Caco-2 (cell line): ENCODE measurements at regions not wholly inside any gene's neighbourhood (a gene's known extent, or its start where the extent isn't known, plus 50 kb on each side); places are given as distances from the start of the nearest gene placed in this dataset.

Experiments
- BruUV-seq: library from RNA; stranded (reverse); fragments of 400-500 nt; replicated peaks from 2 replicates; lab custom pipeline; 2021; lab: Mats Ljungman, UMichigan
- CTCF ChIA-PET: fragments of 300-600 bp; sonication (Branson Sonifier 250); formaldehyde crosslinking; loops from one replicate; lab custom pipeline; 2022; ENCODE audit warnings: antibody characterized with exemption; lab: Charles Lee
- POLR2A ChIA-PET: fragments of 300-600 bp; sonication (Branson Sonifier 250); formaldehyde crosslinking; loops from one replicate; lab custom pipeline; 2022; ENCODE audit warnings: antibody characterized with exemption; lab: Charles Lee
- DNase-seq, 2 experiments: peaks; one replicate each; pipeline versions ENCODE4 v3.0.0 to v3.0.0-alpha.2; 2020 to 2022
- H3K27me3 ChIP-seq: replicated peaks from 2 replicates; pipeline ENCODE4 v1.6.0; 2011; ENCODE audit warnings: low read length; ENCODE audit not compliant: control insufficient read depth, insufficient read depth
- H3K36me3 ChIP-seq: 2 replicates; pipeline ENCODE4 v1.5.1; 2011; ENCODE audit warnings: low read length; ENCODE audit not compliant: control insufficient read depth, insufficient read depth
- H3K4me1 ChIP-seq: fragments of 250-450 bp; sonication (Bioruptor Pico); 2 replicates; pipeline ENCODE4 v1.5.1; 2020; ENCODE audit warnings: mild to moderate bottlenecking
- H3K4me3 ChIP-seq: 2 replicates; pipeline ENCODE4 v1.5.1; 2011; ENCODE audit warnings: low read depth, mild to moderate bottlenecking, control low read depth, low read length
- H3K9me3 ChIP-seq: fragments of 250-450 bp; sonication (Bioruptor Pico); 2 replicates; pipeline ENCODE4 v1.5.1; 2020; ENCODE audit warnings: mild to moderate bottlenecking, moderate library complexity
- H3K27ac Mint-ChIP-seq: one replicate; pipeline ENCODE4 v1.8.0; 2022; ENCODE audit warnings: mixed read lengths; ENCODE audit not compliant: unreplicated experiment
- H3K27me3 Mint-ChIP-seq: one replicate; pipeline ENCODE4 v1.8.0; 2022; ENCODE audit warnings: mixed read lengths; ENCODE audit not compliant: insufficient read depth, unreplicated experiment
- H3K36me3 Mint-ChIP-seq: one replicate; pipeline ENCODE4 v1.8.0; 2022; ENCODE audit warnings: mild to moderate bottlenecking, mixed read lengths; ENCODE audit not compliant: insufficient read depth, unreplicated experiment
- H3K4me1 Mint-ChIP-seq: one replicate; pipeline ENCODE4 v1.8.0; 2022; ENCODE audit warnings: low read depth, mixed read lengths; ENCODE audit not compliant: unreplicated experiment
- H3K4me3 Mint-ChIP-seq: one replicate; pipeline ENCODE4 v1.8.0; 2022; ENCODE audit warnings: mild to moderate bottlenecking, moderate library complexity, mixed read lengths; ENCODE audit not compliant: unreplicated experiment
- H3K9me3 Mint-ChIP-seq: one replicate; pipeline ENCODE4 v1.8.0; 2022; ENCODE audit warnings: mixed read lengths; ENCODE audit not compliant: unreplicated experiment
- CTCF ChIP-seq, 2 experiments: fragments of 200-600 bp in 1 of 2; IDR thresholded peaks; 1 replicate in 1 of 2; 2 replicates in 1 of 2; pipeline versions ENCODE4 v1.5.1 to v1.8.0; 2011 to 2022; ENCODE audit warnings: antibody characterized with exemption in 1 of 2, control low read depth in 1 of 2, inconsistent platforms in 1 of 2, low read depth in 1 of 2, low read length in 1 of 2, mild to moderate bottlenecking in 1 of 2, moderate library complexity in 1 of 2; ENCODE audit not compliant: insufficient read depth in 1 of 2, severe bottlenecking in 1 of 2, unreplicated experiment in 1 of 2
- intact Hi-C: fragments of 100-400 bp; cut with micrococcal nuclease; formaldehyde crosslinking; loops from one replicate; pipeline ENCODE4 v1.10.0; 2022; ENCODE audit not compliant: unreplicated experiment

DNA sequence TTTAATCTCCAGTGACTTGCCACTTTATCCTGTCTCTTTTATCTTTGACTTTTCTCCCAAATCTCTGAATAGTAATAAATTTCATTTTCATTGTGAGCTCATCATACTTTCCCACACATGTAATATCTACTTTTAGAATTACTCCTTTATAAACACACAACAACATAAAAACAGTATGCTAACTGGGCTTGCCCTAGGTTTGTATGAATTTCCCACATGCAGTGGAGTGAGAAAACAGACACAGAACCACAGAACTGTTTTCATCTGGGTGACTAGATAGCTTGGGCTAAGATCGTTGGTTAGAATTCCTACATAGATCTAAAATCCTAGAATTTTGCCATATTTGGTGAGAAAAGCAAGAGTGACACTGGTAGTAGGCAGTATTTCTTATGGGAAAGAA is 409.5 kb downstream of the SPRY1 start:
- BruUV-seq, result no TSS peak
- no peak overlapping the region for H3K27ac Mint-ChIP-seq
- no peak overlapping the region for H3K4me3 Mint-ChIP-seq

DNA sequence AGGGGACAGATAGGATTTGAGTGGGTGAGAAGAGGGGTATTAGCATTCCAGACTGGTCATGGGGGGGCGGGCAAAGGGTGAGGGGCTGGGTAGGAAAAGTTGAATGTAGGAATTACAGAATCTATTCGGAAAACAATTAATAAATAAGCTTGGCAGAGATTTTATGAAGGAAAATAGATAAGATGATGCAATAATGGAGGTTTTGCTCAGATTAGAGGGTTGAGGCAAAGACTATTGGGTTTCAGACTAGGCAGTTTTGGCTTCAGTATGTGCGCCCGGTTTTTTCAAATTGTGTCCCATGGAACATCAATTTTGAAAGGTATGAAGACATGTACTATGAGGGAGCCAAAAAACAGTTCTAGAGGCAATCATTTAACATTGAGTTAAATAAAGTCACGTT is 410.6 kb downstream of the SPRY1 start:
- no peaks in the 10 kb centered on the region for H3K4me1 ChIP-seq
- BruUV-seq, result no TSS peak
- Mint-ChIP-seq H3K27me3 (no peaks in the 10 kb centered on the region), H3K4me1 (peaks cover 6% of the 10 kb centered on the region), H3K4me3 (no peak overlapping the region), H3K36me3 (no peaks in the 10 kb centered on the region), H3K9me3 (no peaks in the 10 kb centered on the region), H3K27ac (no peak overlapping the region)
- H3K27me3 ChIP-seq, result no peaks in the 10 kb centered on the region
- DNase-seq, result no peak
- intact Hi-C loops, result no loop called here
- no peaks in the 10 kb centered on the region for H3K9me3 ChIP-seq
- H3K36me3 ChIP-seq, result no peaks in the 10 kb centered on the region
- H3K4me3 ChIP-seq, result no peak overlapping the region
- TF ChIP-seq CTCF (IDR thresholded peaks at IDR 0.05; ENCODE audit: insufficient read depth in 1 of 2, low read depth in 1 of 2, low read length in 1 of 2, severe bottlenecking in 1 of 2, unreplicated experiment in 1 of 2), result no peak
- ChIA-PET POLR2A (no interaction called here), CTCF (no interaction called here)

More for the DNA sequence above, 409.5 kb downstream of the SPRY1 start:
- DNase-seq, result no peak
- no peak for TF ChIP-seq CTCF (IDR thresholded peaks at IDR 0.05; ENCODE audit: insufficient read depth in 1 of 2, low read depth in 1 of 2, low read length in 1 of 2, severe bottlenecking in 1 of 2, unreplicated experiment in 1 of 2)
- Histone ChIP-seq H3K27me3 (no peaks in the 10 kb centered on the region), H3K4me3 (no peak overlapping the region), H3K36me3 (no peaks in the 10 kb centered on the region), H3K9me3 (no peaks in the 10 kb centered on the region), H3K4me1 (no peaks in the 10 kb centered on the region)
- Mint-ChIP-seq H3K36me3 (no peaks in the 10 kb centered on the region), H3K27me3 (no peaks in the 10 kb centered on the region), H3K4me1 (peaks cover 6% of the 10 kb centered on the region), H3K9me3 (no peaks in the 10 kb centered on the region)
- CTCF ChIA-PET, result no interaction called here
- intact Hi-C loops, result no loop called here
- POLR2A ChIA-PET, result no interaction called here

DNA sequence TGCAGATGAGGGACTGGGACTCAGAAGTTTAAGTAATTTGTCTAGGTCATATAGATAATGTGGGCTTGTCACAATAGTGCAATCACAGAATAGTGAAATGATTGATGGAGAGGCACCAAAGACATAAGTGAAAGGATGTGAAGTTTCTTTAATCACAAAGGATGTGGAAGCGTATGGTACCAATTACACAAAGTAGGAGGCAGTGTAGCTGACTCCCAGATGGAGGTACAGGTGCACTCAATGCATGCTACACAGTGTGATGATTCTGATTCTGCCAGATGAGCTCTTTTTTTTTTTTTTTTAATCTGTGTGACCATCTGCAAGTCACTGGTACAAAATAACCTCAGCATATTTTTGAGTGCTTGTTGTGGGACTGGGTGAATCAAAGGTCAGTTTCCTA is 411.3 kb downstream of the SPRY1 start:
- Histone ChIP-seq H3K9me3 (no peaks in the 10 kb centered on the region), H3K27me3 (no peaks in the 10 kb centered on the region), H3K36me3 (no peaks in the 10 kb centered on the region), H3K4me3 (no peak overlapping the region), H3K4me1 (no peaks in the 10 kb centered on the region)
- no peaks in the 10 kb centered on the region for H3K27me3 Mint-ChIP-seq
- no peak for TF ChIP-seq CTCF (IDR thresholded peaks at IDR 0.05; ENCODE audit: insufficient read depth in 1 of 2, low read depth in 1 of 2, low read length in 1 of 2, severe bottlenecking in 1 of 2, unreplicated experiment in 1 of 2)
- no peaks in the 10 kb centered on the region for H3K36me3 Mint-ChIP-seq
- POLR2A ChIA-PET, result no interaction called here
- H3K4me1 Mint-ChIP-seq, result peaks cover 6% of the 10 kb centered on the region
- no peaks in the 10 kb centered on the region for H3K9me3 Mint-ChIP-seq
- no peak overlapping the region for H3K4me3 Mint-ChIP-seq
- CTCF ChIA-PET, result no interaction called here
- H3K27ac Mint-ChIP-seq, result no peak overlapping the region
- intact Hi-C loops, result no loop called here
- DNase-seq, result no peak
- no TSS peak for BruUV-seq
